IMR-90 (cell line): ENCODE measurements at regions not wholly inside any gene's neighbourhood (a gene's known extent, or its start where the extent isn't known, plus 50 kb on each side); places are given as distances from the start of the nearest gene placed in this dataset.

Experiments
- ATAC-seq: fragments of 200-7000 bp; cut with Tn5 transposase; 2 replicates; pipeline ENCODE4 v1.9.1; 2020; ENCODE audit warnings: low read depth, mild to moderate bottlenecking, moderate library complexity
- BruUV-seq: library from RNA; stranded (reverse); fragments of 400-500 nt; replicated peaks from 2 replicates; lab custom pipeline; 2021; lab: Mats Ljungman, UMichigan
- CTCF ChIA-PET: fragments of 300-600 bp; formaldehyde crosslinking; extraction: SDS; loops from one replicate; lab custom pipeline; 2021; ENCODE audit warnings: antibody characterized with exemption; lab: Yijun Ruan, JAX
- POLR2A ChIA-PET: fragments of 300-600 bp; sonication (Branson Sonifier 250); formaldehyde crosslinking; loops from one replicate; lab custom pipeline; 2022; ENCODE audit warnings: antibody characterized with exemption; ENCODE audit not compliant: unreplicated experiment; lab: Charles Lee
- DNase-seq: peaks from one replicate; pipeline ENCODE4 v3.0.0; 2013
- H2AFZ ChIP-seq: replicated peaks from 2 replicates; pipeline ENCODE3; 2013; ENCODE audit warnings: low read length, mild to moderate bottlenecking; ENCODE audit not compliant: poor library complexity
- H2AK5ac ChIP-seq: 2 replicates; pipeline ENCODE4 v1.6.1; 2013; ENCODE audit warnings: low read depth, low read length, inconsistent platforms
- H2AK9ac ChIP-seq: replicated peaks from 2 replicates; pipeline ENCODE3; 2013; ENCODE audit warnings: mild to moderate bottlenecking, low read depth, low read length, moderate library complexity; ENCODE audit not compliant: poor library complexity
- H2BK120ac ChIP-seq: 2 replicates; pipeline ENCODE4 v1.6.1; 2013; ENCODE audit warnings: low read depth, low read length, inconsistent platforms
- H2BK15ac ChIP-seq: 3 replicates; pipeline ENCODE4 v1.6.1; 2013; ENCODE audit warnings: low read depth, low read length, inconsistent platforms
- H2BK20ac ChIP-seq: 2 replicates; pipeline ENCODE4 v1.6.1; 2013; ENCODE audit warnings: low read depth, mild to moderate bottlenecking, inconsistent platforms, low read length, moderate library complexity
- H2BK5ac ChIP-seq: 2 replicates; pipeline ENCODE4 v1.6.1; 2013; ENCODE audit warnings: mild to moderate bottlenecking, low read depth, low read length, inconsistent platforms; ENCODE audit not compliant: poor library complexity, severe bottlenecking
- H3K14ac ChIP-seq: replicated peaks from 2 replicates; pipeline ENCODE4 v1.6.1; 2013; ENCODE audit warnings: low read depth, low read length, inconsistent platforms
- H3K18ac ChIP-seq: 2 replicates; pipeline ENCODE4 v1.6.1; 2013; ENCODE audit warnings: low read depth, low read length, control low read depth
- H3K23ac ChIP-seq: 2 replicates; pipeline ENCODE4 v1.6.1; 2013; ENCODE audit warnings: low read depth, low read length, inconsistent platforms
- H3K27ac ChIP-seq: 2 replicates; pipeline ENCODE4 v1.5.1; 2013; ENCODE audit warnings: mild to moderate bottlenecking, control low read depth, low read length; ENCODE audit not compliant: insufficient read depth
- H3K27me3 ChIP-seq: 2 replicates; pipeline ENCODE4 v1.6.1; 2013; ENCODE audit warnings: low read length; ENCODE audit not compliant: control insufficient read depth, insufficient read depth
- H3K36me3 ChIP-seq: 2 replicates; pipeline ENCODE4 v1.6.1; 2013; ENCODE audit warnings: low read length, mixed read lengths; ENCODE audit not compliant: control insufficient read depth, insufficient read depth
- H3K4ac ChIP-seq: 2 replicates; pipeline ENCODE4 v1.6.1; 2013; ENCODE audit warnings: low read depth, low read length, inconsistent platforms
- H3K4me1 ChIP-seq: 2 replicates; pipeline ENCODE4 v1.6.1; 2013; ENCODE audit warnings: low read length, mixed read lengths; ENCODE audit not compliant: control insufficient read depth, insufficient read depth
- H3K4me2 ChIP-seq: 2 replicates; pipeline ENCODE4 v1.6.1; 2013; ENCODE audit warnings: low read depth, mild to moderate bottlenecking, control low read depth, low read length, moderate library complexity
- H3K4me3 ChIP-seq: 2 replicates; pipeline ENCODE4 v1.5.1; 2013; ENCODE audit warnings: low read depth, mild to moderate bottlenecking, control low read depth, low read length, moderate library complexity; ENCODE audit not compliant: insufficient read depth
- H3K56ac ChIP-seq: 2 replicates; pipeline ENCODE4 v1.6.1; 2013; ENCODE audit warnings: low read length, inconsistent platforms; ENCODE audit not compliant: insufficient read depth; ENCODE audit errors: extremely low read depth
- H3K79me1 ChIP-seq, 2 experiments: 2 replicates each; pipeline ENCODE4 v1.6.1; 2013; ENCODE audit warnings: low read length in 2 of 2, inconsistent platforms in 1 of 2, low read depth in 1 of 2
- H3K9ac ChIP-seq: 2 replicates; pipeline ENCODE4 v1.6.1; 2013; ENCODE audit warnings: low read depth, low read length, control low read depth
- H3K9me1 ChIP-seq: 2 replicates; pipeline ENCODE4 v1.6.1; 2013; ENCODE audit warnings: low read length, inconsistent platforms; ENCODE audit not compliant: insufficient read depth
- H3K9me3 ChIP-seq: 2 replicates; pipeline ENCODE4 v1.6.1; 2013; ENCODE audit warnings: low read length; ENCODE audit not compliant: control insufficient read depth, insufficient read depth
- H4K20me1 ChIP-seq: 2 replicates; pipeline ENCODE4 v1.6.1; 2013; ENCODE audit warnings: low read length, inconsistent platforms; ENCODE audit not compliant: insufficient read depth
- H4K5ac ChIP-seq: 2 replicates; pipeline ENCODE4 v1.6.1; 2013; ENCODE audit warnings: mild to moderate bottlenecking, low read depth, low read length, control low read depth
- H4K8ac ChIP-seq, 2 experiments: 2 replicates each; pipeline ENCODE4 v1.6.1; 2013; ENCODE audit warnings: low read depth in 2 of 2, low read length in 2 of 2, control low read depth in 1 of 2, inconsistent platforms in 1 of 2
- H4K91ac ChIP-seq: 2 replicates; pipeline ENCODE4 v1.6.1; 2013; ENCODE audit warnings: low read depth, low read length, inconsistent platforms; ENCODE audit not compliant: insufficient read depth
- RFX5 ChIP-seq: IDR thresholded peaks from 2 replicates; pipeline ENCODE4 v1.8.0; 2012; ENCODE audit warnings: low read depth, mild to moderate bottlenecking, low read length, moderate library complexity
- WGBS, 2 experiments: methylation state at CpG; one replicate each; pipeline versions ENCODE4 v1.1.5 to v1.1.7; 2013; ENCODE audit warnings: missing lambda C conversion rate in 2 of 2; ENCODE audit not compliant: insufficient read length in 1 of 2; ENCODE audit errors: extremely low coverage in 2 of 2; 5-methylcytosine and 5-hydroxymethylcytosine counted together
- dilution Hi-C: fragments of 300-500 bp; cut with HindIII; formaldehyde crosslinking; loops from one replicate; pipeline ENCODE4 v1.14.3; 2018; ENCODE audit warnings: low sequenced_read_pairs; ENCODE audit not compliant: unreplicated experiment
- in situ Hi-C: fragments of 300-500 bp; cut with MboI; formaldehyde crosslinking; loops from 3 replicates; pipeline ENCODE4 v1.14.3; 2019; ENCODE audit warnings: low sequenced_read_pairs, inconsistent platforms, mixed read lengths
- intact Hi-C: fragments of 100-400 bp; cut with micrococcal nuclease; formaldehyde crosslinking; loops from 2 replicates; pipeline ENCODE4 v1.10.0; 2022
- TF ChIP-seq, protein P1 (sequence below): fragments of 150-350 bp; IDR thresholded peaks from 2 replicates; pipeline ENCODE4 v1.6.1; 2017; ENCODE audit warnings: mild to moderate bottlenecking, antibody characterized with exemption, low read length, low read depth
- TF ChIP-seq, protein P2 (sequence below): fragments of 150-350 bp; IDR thresholded peaks from 2 replicates; pipeline ENCODE4 v1.6.1; 2016; ENCODE audit warnings: low read depth, mild to moderate bottlenecking, low read length, moderate library complexity, borderline replicate concordance

DNA sequence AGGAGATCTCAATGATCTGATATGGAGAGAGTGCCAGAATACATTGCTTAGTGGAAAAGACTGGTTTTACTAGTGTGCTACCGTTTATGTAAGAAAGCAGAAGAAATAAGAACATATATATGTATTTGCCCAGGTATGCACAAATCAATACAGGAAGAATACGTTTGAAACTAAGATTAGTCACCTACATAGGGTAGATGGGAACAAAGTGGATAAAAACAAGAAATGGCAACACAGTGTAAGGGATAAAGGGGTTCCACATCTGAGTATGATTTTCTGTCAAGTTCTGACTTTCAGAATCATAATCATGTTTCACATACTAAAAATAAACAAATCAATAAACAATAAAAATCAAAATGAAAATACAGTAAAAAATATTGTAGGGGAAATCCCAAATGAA, 148.6 kb upstream of the NAMPT start:
- Histone ChIP-seq H2AFZ (no peak overlapping the region), H3K27ac (no peak overlapping the region), H3K14ac (no peak overlapping the region), H4K8ac (no peak overlapping the region), H3K23ac (no peak overlapping the region), H2AK9ac (no peak overlapping the region), H3K56ac (no peak overlapping the region), H3K36me3 (no peaks in the 10 kb centered on the region), H3K4me2 (no peak overlapping the region), H3K18ac (no peak overlapping the region), H4K91ac (no peak overlapping the region), H3K4me3 (no peak overlapping the region), H3K4me1 (no peaks in the 10 kb centered on the region), H4K20me1 (no peaks in the 10 kb centered on the region), H4K5ac (no peak overlapping the region), H3K9ac (no peak overlapping the region), H3K27me3 (no peaks in the 10 kb centered on the region), H2BK20ac (no peak overlapping the region), H2BK5ac (no peak overlapping the region), H3K9me1 (no peaks in the 10 kb centered on the region; the same call in 1 of the 2 replicates), H3K4ac (no peak overlapping the region), H3K9me3 (no peaks in the 10 kb centered on the region), H2BK120ac (no peak overlapping the region), H2AK5ac (no peak overlapping the region), H3K79me1 (no peaks in the 10 kb centered on the region), H2BK15ac (no peak overlapping the region)
- dilution Hi-C loops (no loop called here), intact Hi-C loops (no loop called here), in situ Hi-C loops (no loop called here)
- BruUV-seq = no TSS peak
- POLR2A ChIA-PET = no interaction called here
- TF ChIP-seq, protein P1, sequence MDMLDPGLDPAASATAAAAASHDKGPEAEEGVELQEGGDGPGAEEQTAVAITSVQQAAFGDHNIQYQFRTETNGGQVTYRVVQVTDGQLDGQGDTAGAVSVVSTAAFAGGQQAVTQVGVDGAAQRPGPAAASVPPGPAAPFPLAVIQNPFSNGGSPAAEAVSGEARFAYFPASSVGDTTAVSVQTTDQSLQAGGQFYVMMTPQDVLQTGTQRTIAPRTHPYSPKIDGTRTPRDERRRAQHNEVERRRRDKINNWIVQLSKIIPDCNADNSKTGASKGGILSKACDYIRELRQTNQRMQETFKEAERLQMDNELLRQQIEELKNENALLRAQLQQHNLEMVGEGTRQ = no peak
- TF ChIP-seq, protein P2, sequence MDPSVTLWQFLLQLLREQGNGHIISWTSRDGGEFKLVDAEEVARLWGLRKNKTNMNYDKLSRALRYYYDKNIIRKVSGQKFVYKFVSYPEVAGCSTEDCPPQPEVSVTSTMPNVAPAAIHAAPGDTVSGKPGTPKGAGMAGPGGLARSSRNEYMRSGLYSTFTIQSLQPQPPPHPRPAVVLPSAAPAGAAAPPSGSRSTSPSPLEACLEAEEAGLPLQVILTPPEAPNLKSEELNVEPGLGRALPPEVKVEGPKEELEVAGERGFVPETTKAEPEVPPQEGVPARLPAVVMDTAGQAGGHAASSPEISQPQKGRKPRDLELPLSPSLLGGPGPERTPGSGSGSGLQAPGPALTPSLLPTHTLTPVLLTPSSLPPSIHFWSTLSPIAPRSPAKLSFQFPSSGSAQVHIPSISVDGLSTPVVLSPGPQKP = no peak
- no peak for TF ChIP-seq RFX5
- ATAC-seq (no peak), DNase-seq (no peak)
- CTCF ChIA-PET = no interaction called here
- no CpG with 5 or more reads among the region's 2 CpGs for WGBS, 2 experiments
